Keratinocyte (primary cell): ENCODE measurements at regions not wholly inside any gene's neighbourhood (a gene's known extent, or its start where the extent isn't known, plus 50 kb on each side); places are given as distances from the start of the nearest gene placed in this dataset.

Source experiments
- DNase-seq: peaks from one replicate; pipeline ENCODE4 v3.0.0-alpha.2; 2011; ENCODE audit warnings: low read depth, missing footprints, low spot score
- FAIRE-seq: peaks from 2 replicates; lab custom pipeline; 2011; peaks lifted over from hg19 to GRCh38; lab: Jason Lieb, UNC
- H2AFZ ChIP-seq: 2 replicates; pipeline ENCODE4 v1.6.0; 2012; ENCODE audit warnings: low read length, control low read depth, inconsistent platforms; ENCODE audit not compliant: control insufficient read depth
- H3K27ac ChIP-seq: 2 replicates; pipeline ENCODE4 v1.5.1; 2011; ENCODE audit warnings: low read length; ENCODE audit not compliant: control insufficient read depth, insufficient read depth
- H3K27me3 ChIP-seq: 3 replicates; pipeline ENCODE4 v1.6.0; 2011; ENCODE audit warnings: low read length; ENCODE audit not compliant: control insufficient read depth, insufficient read depth; ENCODE audit errors: extremely low read depth
- H3K36me3 ChIP-seq, 2 experiments: 2 replicates in 1 of 2; 3 replicates in 1 of 2; pipeline ENCODE4 v1.5.1; 2011; ENCODE audit warnings: low read length in 2 of 2, mild to moderate bottlenecking in 1 of 2; ENCODE audit not compliant: control insufficient read depth in 2 of 2, insufficient read depth in 2 of 2; ENCODE audit errors: extremely low read depth in 1 of 2
- H3K4me1 ChIP-seq: 3 replicates; pipeline ENCODE4 v1.5.1; 2011; ENCODE audit warnings: low read length; ENCODE audit not compliant: control insufficient read depth, insufficient read depth; ENCODE audit errors: extremely low read depth
- H3K4me2 ChIP-seq: 3 replicates; pipeline ENCODE4 v1.6.0; 2011; ENCODE audit warnings: low read depth, low read length; ENCODE audit not compliant: control insufficient read depth, insufficient read depth; ENCODE audit errors: extremely low read depth
- H3K4me3 ChIP-seq, 3 experiments: fragments of 200-600 bp in 1 of 3; sonication (generic) in 1 of 3; 2 replicates in 2 of 3; 3 replicates in 1 of 3; pipeline ENCODE4 v1.5.1; 2011 to 2016; ENCODE audit warnings: low read length in 3 of 3, mild to moderate bottlenecking in 3 of 3, control low read depth in 2 of 3, inconsistent platforms in 1 of 3, low read depth in 1 of 3, mixed read lengths in 1 of 3, mixed run types in 1 of 3, moderate library complexity in 1 of 3; ENCODE audit not compliant: control insufficient read depth in 2 of 3, insufficient read depth in 2 of 3; ENCODE audit errors: extremely low read depth in 1 of 3
- H3K79me2 ChIP-seq: 2 replicates; pipeline ENCODE4 v1.6.0; 2012; ENCODE audit warnings: low read length; ENCODE audit not compliant: control insufficient read depth, insufficient read depth
- H3K9ac ChIP-seq: 3 replicates; pipeline ENCODE4 v1.6.0; 2011; ENCODE audit warnings: low read length; ENCODE audit not compliant: control insufficient read depth, insufficient read depth; ENCODE audit errors: extremely low read depth
- H3K9me1 ChIP-seq: 3 replicates; pipeline ENCODE4 v1.6.0; 2011; ENCODE audit warnings: low read length; ENCODE audit not compliant: control insufficient read depth, insufficient read depth; ENCODE audit errors: extremely low read depth
- H3K9me3 ChIP-seq: 2 replicates; pipeline ENCODE4 v1.5.1; 2012; ENCODE audit warnings: low read depth, low read length; ENCODE audit not compliant: control insufficient read depth
- H4K20me1 ChIP-seq: 3 replicates; pipeline ENCODE4 v1.6.0; 2011; ENCODE audit warnings: low read length; ENCODE audit not compliant: control insufficient read depth, insufficient read depth; ENCODE audit errors: extremely low read depth
- EZH2 ChIP-seq: IDR thresholded peaks from one replicate; pipeline ENCODE4 v1.6.1; 2012; ENCODE audit warnings: inconsistent platforms, mild to moderate bottlenecking, low read length, moderate library complexity
- dilution Hi-C: fragments of 300-500 bp; cut with MboI; formaldehyde crosslinking; loops from one replicate; pipeline ENCODE4 v1.7.0; 2020; ENCODE audit warnings: low sequenced_read_pairs; ENCODE audit not compliant: extremely low pct_ligation_motif_present
- TF ChIP-seq, protein P1 (sequence below), 3 experiments: IDR thresholded peaks in 1 of 3; conservative IDR thresholded peaks in 1 of 3; optimal IDR thresholded peaks in 1 of 3; 2 replicates in 2 of 3; 3 replicates in 1 of 3; pipeline versions ENCODE3 to v1.5.1; 2011; ENCODE audit warnings: low read length in 3 of 3, mild to moderate bottlenecking in 3 of 3, moderate library complexity in 2 of 3, control low read depth in 1 of 3, inconsistent platforms in 1 of 3; ENCODE audit not compliant: insufficient read depth in 2 of 3; ENCODE audit errors: extremely low read depth in 1 of 3

DNA sequence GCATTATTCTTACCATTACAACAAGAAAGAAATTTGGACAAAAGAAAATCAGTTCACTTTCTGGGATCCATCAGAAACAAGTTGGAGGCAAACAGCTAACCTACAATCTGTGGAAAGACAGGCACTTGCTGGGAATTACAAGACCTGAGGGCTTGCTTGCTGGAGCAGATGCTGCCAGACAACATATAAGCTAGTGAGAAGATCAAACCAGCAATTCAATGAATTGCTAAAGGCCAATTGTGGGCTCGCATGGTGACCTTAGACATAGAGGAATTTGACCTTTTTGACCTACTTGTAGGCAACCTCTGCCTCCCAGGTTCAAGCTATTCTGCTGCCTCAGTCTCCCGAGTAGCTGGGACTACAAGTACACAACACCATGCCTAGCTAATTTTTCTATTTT, 921.2 kb upstream of the CNTNAP5 start:
- no peak for TF ChIP-seq EZH2
- TF ChIP-seq, protein P1, sequence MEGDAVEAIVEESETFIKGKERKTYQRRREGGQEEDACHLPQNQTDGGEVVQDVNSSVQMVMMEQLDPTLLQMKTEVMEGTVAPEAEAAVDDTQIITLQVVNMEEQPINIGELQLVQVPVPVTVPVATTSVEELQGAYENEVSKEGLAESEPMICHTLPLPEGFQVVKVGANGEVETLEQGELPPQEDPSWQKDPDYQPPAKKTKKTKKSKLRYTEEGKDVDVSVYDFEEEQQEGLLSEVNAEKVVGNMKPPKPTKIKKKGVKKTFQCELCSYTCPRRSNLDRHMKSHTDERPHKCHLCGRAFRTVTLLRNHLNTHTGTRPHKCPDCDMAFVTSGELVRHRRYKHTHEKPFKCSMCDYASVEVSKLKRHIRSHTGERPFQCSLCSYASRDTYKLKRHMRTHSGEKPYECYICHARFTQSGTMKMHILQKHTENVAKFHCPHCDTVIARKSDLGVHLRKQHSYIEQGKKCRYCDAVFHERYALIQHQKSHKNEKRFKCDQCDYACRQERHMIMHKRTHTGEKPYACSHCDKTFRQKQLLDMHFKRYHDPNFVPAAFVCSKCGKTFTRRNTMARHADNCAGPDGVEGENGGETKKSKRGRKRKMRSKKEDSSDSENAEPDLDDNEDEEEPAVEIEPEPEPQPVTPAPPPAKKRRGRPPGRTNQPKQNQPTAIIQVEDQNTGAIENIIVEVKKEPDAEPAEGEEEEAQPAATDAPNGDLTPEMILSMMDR (optimal IDR thresholded peaks at IDR 0.05 in 1 of 3, IDR thresholded peaks at IDR 0.05 in 1 of 3, conservative IDR thresholded peaks at IDR 0.05 in 1 of 3; ENCODE audit: extremely low read depth in 1 of 3, insufficient read depth in 2 of 3, low read length in 3 of 3) = no peak
- no peaks in the 10 kb centered on the region for H3K27me3 ChIP-seq
- H3K9ac ChIP-seq = no peak overlapping the region
- no peaks in the 10 kb centered on the region for H3K9me1 ChIP-seq
- no peaks in the 10 kb centered on the region for H3K79me2 ChIP-seq
- no peak overlapping the region for H3K4me3 ChIP-seq
- H3K27ac ChIP-seq = no peak overlapping the region
- no peak overlapping the region for H2AFZ ChIP-seq
- no peaks in the 10 kb centered on the region for H3K36me3 ChIP-seq
- DNase-seq (no peak), FAIRE-seq (no peak)
- no peaks in the 10 kb centered on the region for H3K9me3 ChIP-seq
- no peak overlapping the region for H3K4me2 ChIP-seq
- no peaks in the 10 kb centered on the region for H4K20me1 ChIP-seq
- H3K4me1 ChIP-seq = no peaks in the 10 kb centered on the region
- dilution Hi-C loops = no loop called here

DNA sequence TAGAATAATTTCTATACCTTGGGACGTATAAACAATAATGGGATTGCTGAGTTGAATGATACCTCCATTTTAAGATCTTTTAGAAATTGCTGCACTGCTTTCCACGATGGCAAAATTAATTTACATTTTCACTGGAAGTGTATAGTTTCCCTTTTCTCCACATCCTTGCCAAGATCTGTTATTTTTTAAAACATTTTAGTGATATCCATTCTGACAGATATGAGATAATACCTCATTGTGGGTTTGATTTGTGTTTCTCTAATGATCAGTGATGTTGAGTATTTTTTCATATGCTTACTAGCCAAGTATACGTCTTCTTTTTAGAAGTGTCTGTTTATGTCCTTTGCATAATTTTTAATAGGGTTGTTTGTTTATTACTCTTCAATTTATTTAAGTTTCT, 908.5 kb upstream of the CNTNAP5 start:
- H3K4me3 ChIP-seq = no peak overlapping the region
- no peak overlapping the region for H3K4me2 ChIP-seq
- no peaks in the 10 kb centered on the region for H4K20me1 ChIP-seq
- DNase-seq (no peak), FAIRE-seq (no peak)
- H3K4me1 ChIP-seq = no peaks in the 10 kb centered on the region
- no peaks in the 10 kb centered on the region for H3K36me3 ChIP-seq
- no peaks in the 10 kb centered on the region for H3K79me2 ChIP-seq
- H3K27ac ChIP-seq = no peak overlapping the region
- no peak overlapping the region for H2AFZ ChIP-seq
- dilution Hi-C loops = no loop called here
- TF ChIP-seq, protein P1 (optimal IDR thresholded peaks at IDR 0.05 in 1 of 3, IDR thresholded peaks at IDR 0.05 in 1 of 3, conservative IDR thresholded peaks at IDR 0.05 in 1 of 3; ENCODE audit: extremely low read depth in 1 of 3, insufficient read depth in 2 of 3, low read length in 3 of 3) = no peak
- TF ChIP-seq EZH2 = no peak
- H3K9me3 ChIP-seq = peaks cover 2% of the 10 kb centered on the region
- H3K27me3 ChIP-seq = no peaks in the 10 kb centered on the region
- H3K9ac ChIP-seq = no peak overlapping the region
- no peaks in the 10 kb centered on the region for H3K9me1 ChIP-seq
